ENCODE measurements at regions not wholly inside any gene's neighbourhood (a gene's known extent, or its start where the extent isn't known, plus 50 kb on each side); places are given as distances from the start of the nearest gene placed in this dataset.

- no peak overlapping the region for H3K14ac ChIP-seq (replicated peaks; ENCODE audit: low read depth, low read length)
- H3K4me3 ChIP-seq (ENCODE audit: insufficient read depth, low read depth, low read length) = no peak overlapping the region
- no peaks in the 10 kb centered on the region for H3K4me1 ChIP-seq (ENCODE audit: control insufficient read depth, insufficient read depth, low read length)
- no peaks in the 10 kb centered on the region for H3K27me3 ChIP-seq (ENCODE audit: control insufficient read depth, insufficient read depth, low read length)
- H2AK5ac ChIP-seq (ENCODE audit: low read depth, low read length) = no peak overlapping the region
- H2BK120ac ChIP-seq (ENCODE audit: low read depth, low read length) = no peak overlapping the region
- no peak overlapping the region for H3K4ac ChIP-seq (ENCODE audit: low read depth, low read length)
- CTCF ChIA-PET = interaction anchor here (0.7 to 1.2 kb wide), 2 partner anchors 16 to 219 kb away, joined by 3 read pairs; no protein-coding TSS in a partner anchor
- BruUV-seq (replicated peaks) = no TSS peak
- H3K27ac ChIP-seq (ENCODE audit: insufficient read depth, low read length) = no peak overlapping the region
- intact Hi-C loops (cut with micrococcal nuclease) = no loop called here
- no peak overlapping the region for H3K18ac ChIP-seq (ENCODE audit: low read depth, low read length)
- no peaks in the 10 kb centered on the region for H3K36me3 ChIP-seq (ENCODE audit: control insufficient read depth, insufficient read depth, low read length)
- dilution Hi-C loops (cut with HindIII; ENCODE audit: low sequenced_read_pairs, unreplicated experiment) = no loop called here
- H3K56ac ChIP-seq (ENCODE audit: extremely low read depth, insufficient read depth, low read length) = no peak overlapping the region
- H3K79me1 ChIP-seq (ENCODE audit: low read depth in 1 of 2, low read length in 2 of 2) = peaks cover 8 to 42% of the 10 kb centered on the region in 2 experiments; a peak in 3 of 4 replicates
- no peak overlapping the region for H2BK15ac ChIP-seq (ENCODE audit: low read depth, low read length)
- in situ Hi-C loops (cut with MboI; ENCODE audit: low sequenced_read_pairs) = no loop called here
- H3K4me2 ChIP-seq (ENCODE audit: low read depth, low read length) = no peak overlapping the region
- no peaks in the 10 kb centered on the region for H3K9me1 ChIP-seq (ENCODE audit: insufficient read depth, low read length)
- no peak overlapping the region for H2BK5ac ChIP-seq (ENCODE audit: low read depth, low read length, poor library complexity, severe bottlenecking)
- H4K91ac ChIP-seq (ENCODE audit: insufficient read depth, low read depth, low read length) = no peak overlapping the region
- TF ChIP-seq MAZ (IDR thresholded peaks at IDR 0.05; ENCODE audit: borderline replicate concordance, low read depth, low read length) (no peak), NFE2L2 (IDR thresholded peaks at IDR 0.05; ENCODE audit: low read depth, low read length) (no peak), MXI1 (IDR thresholded peaks at IDR 0.05; ENCODE audit: borderline replicate concordance, low read depth, low read length) (no peak), CHD1 (IDR thresholded peaks at IDR 0.05; ENCODE audit: low read depth, low read length) (no peak), RFX5 (IDR thresholded peaks at IDR 0.05; ENCODE audit: low read depth, low read length) (no peak), MAFK (IDR thresholded peaks at IDR 0.05; ENCODE audit: low read depth, low read length) (no peak), ELK1 (IDR thresholded peaks at IDR 0.05; ENCODE audit: borderline replicate concordance, low read depth, low read length) (no peak)
- no peak overlapping the region for H3K9ac ChIP-seq (ENCODE audit: low read depth, low read length)
- H4K5ac ChIP-seq (ENCODE audit: low read depth, low read length) = no peak overlapping the region
- DNase-seq = no peak
- H4K20me1 ChIP-seq (ENCODE audit: insufficient read depth, low read length) = peaks cover 54% of the 10 kb centered on the region
- H2AK9ac ChIP-seq (replicated peaks; ENCODE audit: low read depth, low read length, poor library complexity) = no peak overlapping the region
- WGBS, 2 experiments (ENCODE audit: extremely low coverage in 2 of 2, insufficient read length in 1 of 2) = 92% methylated on average over 2 of the region's 3 CpGs; no CpG with 5 or more reads in 1 of the 2 experiments
- no peak overlapping the region for H3K23ac ChIP-seq (ENCODE audit: low read depth, low read length)
- 0 out of 2 replicates have a peak, but pooled peaks cover 3% of the 10 kb centered on the region for H3K9me3 ChIP-seq (ENCODE audit: control insufficient read depth, insufficient read depth, low read length)
- no peak overlapping the region for H2BK20ac ChIP-seq (ENCODE audit: low read depth, low read length)
- no peak overlapping the region for H4K8ac ChIP-seq (ENCODE audit: low read depth in 2 of 2, low read length in 2 of 2)
- H2AFZ ChIP-seq (replicated peaks; ENCODE audit: low read length, poor library complexity) = no peak overlapping the region
- ATAC-seq (ENCODE audit: low read depth) = no peak
- POLR2A ChIA-PET (ENCODE audit: unreplicated experiment) = no interaction called here
Observed at GRCh38 chr3:72423643-72424042, 424.6 kb downstream of the SHQ1 start.

Measured in IMR-90 (cell line).